ENCODE measurements at regions not wholly inside any gene's neighbourhood (a gene's known extent, or its start where the extent isn't known, plus 50 kb on each side); places are given as distances from the start of the nearest gene placed in this dataset.

- no peak overlapping the region for H3K4me3 ChIP-seq
- DNase-seq: no peak
- WGBS, 5 donors: 84 to 94% (median 94%) methylated on average over 3 of the region's 3 CpGs
- H3K9me3 ChIP-seq: peaks cover 0 to 5% (median under 1%) of the 10 kb centered on the region in 4 donors
- no peaks in the 10 kb centered on the region for H3K27me3 ChIP-seq
- no peak overlapping the region for H3K27ac ChIP-seq
- intact Hi-C loops (cut with DNase I; ENCODE audit: low total_unique reads): no loop called here
- TF ChIP-seq, protein P1, sequence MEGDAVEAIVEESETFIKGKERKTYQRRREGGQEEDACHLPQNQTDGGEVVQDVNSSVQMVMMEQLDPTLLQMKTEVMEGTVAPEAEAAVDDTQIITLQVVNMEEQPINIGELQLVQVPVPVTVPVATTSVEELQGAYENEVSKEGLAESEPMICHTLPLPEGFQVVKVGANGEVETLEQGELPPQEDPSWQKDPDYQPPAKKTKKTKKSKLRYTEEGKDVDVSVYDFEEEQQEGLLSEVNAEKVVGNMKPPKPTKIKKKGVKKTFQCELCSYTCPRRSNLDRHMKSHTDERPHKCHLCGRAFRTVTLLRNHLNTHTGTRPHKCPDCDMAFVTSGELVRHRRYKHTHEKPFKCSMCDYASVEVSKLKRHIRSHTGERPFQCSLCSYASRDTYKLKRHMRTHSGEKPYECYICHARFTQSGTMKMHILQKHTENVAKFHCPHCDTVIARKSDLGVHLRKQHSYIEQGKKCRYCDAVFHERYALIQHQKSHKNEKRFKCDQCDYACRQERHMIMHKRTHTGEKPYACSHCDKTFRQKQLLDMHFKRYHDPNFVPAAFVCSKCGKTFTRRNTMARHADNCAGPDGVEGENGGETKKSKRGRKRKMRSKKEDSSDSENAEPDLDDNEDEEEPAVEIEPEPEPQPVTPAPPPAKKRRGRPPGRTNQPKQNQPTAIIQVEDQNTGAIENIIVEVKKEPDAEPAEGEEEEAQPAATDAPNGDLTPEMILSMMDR (IDR thresholded peaks at IDR 0.05): no peak
- TF ChIP-seq EP300 (IDR thresholded peaks at IDR 0.05): no peak
- no peak for TF ChIP-seq POLR2A (IDR thresholded peaks at IDR 0.05)
- no peaks in the 10 kb centered on the region for H3K36me3 ChIP-seq
- no peaks in the 10 kb centered on the region for H3K4me1 ChIP-seq
These were observed 733.0 kb upstream of the FZD8 start for GRCh38 chr10:36375107-36375506.

DNA sequence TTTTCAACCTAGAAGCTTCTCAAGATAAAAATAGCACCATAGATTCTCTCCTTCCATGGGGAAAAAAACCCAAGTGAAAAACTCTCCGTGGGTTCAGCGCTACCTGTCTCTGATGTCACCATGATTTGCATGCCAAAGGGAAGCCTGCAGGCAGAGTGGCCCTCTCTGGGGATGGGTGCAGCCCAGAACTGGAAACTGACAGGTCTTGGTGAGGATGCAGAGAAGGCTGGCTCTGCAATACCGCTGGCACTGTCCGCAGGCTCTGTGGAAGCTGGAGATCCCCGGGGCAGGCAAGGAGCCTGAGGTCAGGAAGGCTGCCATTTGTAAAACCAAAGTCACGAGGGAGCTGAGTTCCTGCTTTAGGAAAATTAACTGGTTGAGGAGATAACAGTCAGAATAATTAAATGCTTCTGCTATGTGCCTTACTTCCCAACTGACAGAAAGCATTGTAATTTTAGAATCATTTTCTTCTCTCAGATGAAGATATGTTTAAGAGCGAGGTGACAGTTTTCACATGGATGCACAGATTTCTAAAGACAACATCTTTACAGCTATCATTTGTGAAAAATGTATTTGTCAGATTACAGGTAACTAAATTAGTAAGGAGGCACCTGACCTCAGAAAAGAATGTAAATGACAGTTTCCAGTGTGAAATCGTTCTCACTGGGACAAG lies 731.5 kb upstream of the FZD8 start:
- Histone ChIP-seq H3K9me3 (no peaks in the 10 kb centered on the region), H3K4me3 (no peak overlapping the region), H3K36me3 (no peaks in the 10 kb centered on the region), H3K27ac (no peak overlapping the region), H3K4me1 (no peaks in the 10 kb centered on the region), H3K27me3 (no peaks in the 10 kb centered on the region)
- DNase-seq: no peak
- WGBS, 5 donors: 69 to 79% (median 76%) methylated on average over 8 of the region's 8 CpGs
- intact Hi-C loops (cut with DNase I; ENCODE audit: low total_unique reads): no loop called here
- TF ChIP-seq, protein P1 (IDR thresholded peaks at IDR 0.05): no peak
- TF ChIP-seq EP300 (IDR thresholded peaks at IDR 0.05) (no peak), POLR2A (IDR thresholded peaks at IDR 0.05) (no peak), POLR2AphosphoS5 (IDR thresholded peaks at IDR 0.05) (no peak)

DNA sequence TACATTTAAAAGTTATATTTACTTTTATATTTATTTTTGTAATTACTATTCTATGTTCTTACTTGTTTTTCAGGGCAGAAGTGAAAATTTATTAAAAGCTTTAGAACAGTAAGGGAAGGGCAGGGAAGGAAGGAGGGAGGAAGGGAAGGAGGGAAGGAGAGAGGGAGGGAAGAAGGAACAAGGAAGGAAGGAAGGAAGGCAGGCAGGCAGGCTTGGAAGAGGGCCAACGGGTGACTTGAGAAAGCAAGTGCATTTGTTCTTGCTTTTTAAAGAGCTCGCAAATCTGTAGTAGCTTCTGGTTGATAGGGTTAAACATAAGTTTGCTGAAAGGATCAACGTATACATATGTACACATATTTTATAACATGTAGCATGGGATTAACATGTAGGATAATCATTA lies 725.3 kb upstream of the FZD8 start:
- no peaks in the 10 kb centered on the region for H3K27me3 ChIP-seq
- H3K4me3 ChIP-seq: no peak overlapping the region
- TF ChIP-seq, protein P1 (IDR thresholded peaks at IDR 0.05): no peak
- TF ChIP-seq POLR2A (IDR thresholded peaks at IDR 0.05): no peak
- TF ChIP-seq EP300 (IDR thresholded peaks at IDR 0.05): no peak
- no peak for TF ChIP-seq POLR2AphosphoS5 (IDR thresholded peaks at IDR 0.05)
- H3K36me3 ChIP-seq: no peaks in the 10 kb centered on the region
- no peak overlapping the region for H3K27ac ChIP-seq
- H3K4me1 ChIP-seq: no peaks in the 10 kb centered on the region
- no peak for DNase-seq
- peaks cover 0 to 7% (median 0%) of the 10 kb centered on the region in 4 donors for H3K9me3 ChIP-seq
- intact Hi-C loops (cut with DNase I; ENCODE audit: low total_unique reads): no loop called here
- WGBS, 5 donors: 34 to 53% (median 38%) methylated on average over 3 of the region's 3 CpGs

GRCh38 chr10:36366843-36367242 lies 724.7 kb upstream of the FZD8 start:
- TF ChIP-seq POLR2AphosphoS5 (IDR thresholded peaks at IDR 0.05) (no peak), POLR2A (IDR thresholded peaks at IDR 0.05) (no peak), EP300 (IDR thresholded peaks at IDR 0.05) (no peak)
- TF ChIP-seq, protein P1 (IDR thresholded peaks at IDR 0.05): no peak
- DNase-seq: no peak
- Histone ChIP-seq H3K4me1 (no peaks in the 10 kb centered on the region), H3K9me3 (peaks cover 0 to 7% (median 0%) of the 10 kb centered on the region in 4 donors), H3K36me3 (no peaks in the 10 kb centered on the region), H3K27me3 (no peaks in the 10 kb centered on the region), H3K27ac (no peak overlapping the region), H3K4me3 (no peak overlapping the region)
- intact Hi-C loops (cut with DNase I; ENCODE audit: low total_unique reads): no loop called here
